Esophagus muscularis mucosa (tissue), 4 donors: ENCODE measurements at regions not wholly inside any gene's neighbourhood (a gene's known extent, or its start where the extent isn't known, plus 50 kb on each side); places are given as distances from the start of the nearest gene placed in this dataset.

ENCODE experiments used
- DNase-seq: peaks from one replicate; pipeline ENCODE4 v3.0.0-alpha.2; 2017; ENCODE audit errors: extremely low spot score
- H3K27ac ChIP-seq, 4 donors: fragments of 200-600 bp; sonication (generic); replicated peaks in 1 of 4; 1 replicate in 3 of 4; 2 replicates in 1 of 4; pipeline ENCODE4 v1.5.1; 2016 to 2019; ENCODE audit warnings: mild to moderate bottlenecking in 1 of 4
- H3K27me3 ChIP-seq, 4 donors: fragments of 200-600 bp; sonication (generic); one replicate each; pipeline versions ENCODE4 v1.5.1 to v1.6.0; 2016 to 2019
- H3K36me3 ChIP-seq, 4 donors: fragments of 200-600 bp; sonication (generic); one replicate each; pipeline ENCODE4 v1.5.1; 2016 to 2019
- H3K4me1 ChIP-seq, 4 donors: fragments of 200-600 bp; sonication (generic); one replicate each; pipeline ENCODE4 v1.5.1; 2016 to 2019
- H3K4me3 ChIP-seq, 4 donors: fragments of 200-600 bp; sonication (generic); 1 replicate in 2 of 4; 2 replicates in 2 of 4; pipeline ENCODE4 v1.5.1; 2016 to 2019; ENCODE audit warnings: mild to moderate bottlenecking in 4 of 4, moderate library complexity in 1 of 4
- H3K9me3 ChIP-seq, 4 donors: fragments of 200-600 bp; sonication (generic); 1 replicate in 3 of 4; 2 replicates in 1 of 4; pipeline ENCODE4 v1.5.1; 2016 to 2019
- CTCF ChIP-seq, 3 experiments: fragments of 200-600 bp in 2 of 3; fragments of 450-650 bp in 1 of 3; sonication (generic) in 2 of 3; IDR thresholded peaks; one replicate each; pipeline ENCODE4 v1.5.1; 2017 to 2019; ENCODE audit warnings: antibody characterized with exemption in 3 of 3, mild to moderate bottlenecking in 2 of 3, moderate library complexity in 1 of 3
- EP300 ChIP-seq: sonication (generic); formaldehyde crosslinking; IDR thresholded peaks from one replicate; pipeline ENCODE4 v1.6.1; 2017; ENCODE audit warnings: antibody characterized with exemption
- POLR2A ChIP-seq: fragments of 450-650 bp; IDR thresholded peaks from one replicate; pipeline ENCODE4 v1.6.1; 2017; ENCODE audit warnings: antibody characterized with exemption, moderate library complexity, mild to moderate bottlenecking, low read depth
- POLR2AphosphoS5 ChIP-seq, 2 donors: sonication (generic); formaldehyde crosslinking; IDR thresholded peaks; one replicate each; pipeline ENCODE4 v1.6.1; 2017; ENCODE audit warnings: antibody characterized with exemption in 2 of 2
- WGBS: methylation state at CpG from one replicate; pipeline ENCODE4 v1.1.5; 2018; 5-methylcytosine and 5-hydroxymethylcytosine counted together
- intact Hi-C: fragments of 100-400 bp; cut with DNase I; formaldehyde crosslinking; loops from one replicate; pipeline ENCODE4 v1.15.1; 2023

- intact Hi-C loops = no loop called here
- peak; percentile 55 for DNase-seq
- no peaks in the 10 kb centered on the region for H3K4me1 ChIP-seq
- H3K36me3 ChIP-seq = no peaks in the 10 kb centered on the region
- no peaks in the 10 kb centered on the region for H3K9me3 ChIP-seq
- no peak overlapping the region for H3K4me3 ChIP-seq
- WGBS = 91% methylated on average over 2 of the region's 2 CpGs
- TF ChIP-seq CTCF (IDR thresholded peaks at IDR 0.05) (no peak), POLR2AphosphoS5 (IDR thresholded peaks at IDR 0.05) (no peak), POLR2A (no peak), EP300 (no peak)
- H3K27ac ChIP-seq = no peak overlapping the region
- no peaks in the 10 kb centered on the region for H3K27me3 ChIP-seq
These were observed 239.1 kb downstream of the ENC1 start for GRCh38 chr5:74401281-74401945.

- H3K27me3 ChIP-seq = no peaks in the 10 kb centered on the region
- no peaks in the 10 kb centered on the region for H3K4me1 ChIP-seq
- no peak overlapping the region for H3K27ac ChIP-seq
- TF ChIP-seq POLR2A = no peak
- TF ChIP-seq EP300 = no peak
- TF ChIP-seq CTCF (IDR thresholded peaks at IDR 0.05) = no peak
- no peak for TF ChIP-seq POLR2AphosphoS5 (IDR thresholded peaks at IDR 0.05)
- intact Hi-C loops = no loop called here
- H3K4me3 ChIP-seq = no peak overlapping the region
- no peaks in the 10 kb centered on the region for H3K9me3 ChIP-seq
- H3K36me3 ChIP-seq = no peaks in the 10 kb centered on the region
- DNase-seq = peak; percentile 50
- WGBS = 74% methylated on average over 2 of the region's 2 CpGs
These were observed 240.5 kb downstream of the ENC1 start for GRCh38 chr5:74400067-74400466.

GRCh38 chr5:74396913-74397622 is 243.5 kb downstream of the ENC1 start:
- DNase-seq = peak; percentile 68
- Histone ChIP-seq H3K4me3 (no peak overlapping the region), H3K27ac (no peak overlapping the region), H3K36me3 (no peaks in the 10 kb centered on the region), H3K4me1 (no peaks in the 10 kb centered on the region), H3K9me3 (no peaks in the 10 kb centered on the region), H3K27me3 (no peaks in the 10 kb centered on the region)
- intact Hi-C loops = no loop called here
- TF ChIP-seq POLR2AphosphoS5 (IDR thresholded peaks at IDR 0.05) (no peak), CTCF (IDR thresholded peaks at IDR 0.05) (no peak), EP300 (no peak), POLR2A (no peak)
- 71% methylated on average over 10 of the region's 10 CpGs for WGBS

GRCh38 chr5:74394916-74395880 is 245.3 kb downstream of the ENC1 start:
- intact Hi-C loops = no loop called here
- 95% methylated on average over 10 of the region's 10 CpGs for WGBS
- Histone ChIP-seq H3K36me3 (no peaks in the 10 kb centered on the region), H3K27me3 (no peaks in the 10 kb centered on the region), H3K4me3 (no peak overlapping the region), H3K9me3 (no peaks in the 10 kb centered on the region), H3K4me1 (no peaks in the 10 kb centered on the region), H3K27ac (no peak overlapping the region)
- TF ChIP-seq CTCF (IDR thresholded peaks at IDR 0.05) = no peak
- TF ChIP-seq POLR2A = no peak
- TF ChIP-seq POLR2AphosphoS5 (IDR thresholded peaks at IDR 0.05) = no peak
- no peak for TF ChIP-seq EP300
- DNase-seq = peak; percentile 89
